Epithelial cell of esophagus (primary cell): ENCODE measurements at regions not wholly inside any gene's neighbourhood (a gene's known extent, or its start where the extent isn't known, plus 50 kb on each side); places are given as distances from the start of the nearest gene placed in this dataset.

Source experiments
- DNase-seq: peaks from one replicate; pipeline ENCODE4 v3.0.0; 2010; ENCODE audit warnings: low read depth
- H3K4me3 ChIP-seq: 2 replicates; pipeline ENCODE4 v1.5.1; 2011; ENCODE audit warnings: mild to moderate bottlenecking, low read length, control low read depth
- CTCF ChIP-seq: IDR thresholded peaks from 2 replicates; pipeline ENCODE4 v1.5.1; 2011; ENCODE audit warnings: low read depth, mild to moderate bottlenecking, low read length, control low read depth, inconsistent platforms; ENCODE audit not compliant: insufficient read depth; ENCODE audit errors: missing control alignments

GRCh38 chr11:134849833-134850232, 437.8 kb upstream of the B3GAT1 start:
- no peak for TF ChIP-seq CTCF
- DNase-seq: no peak
- H3K4me3 ChIP-seq: no peak overlapping the region

GRCh38 chr11:134847083-134847715, 435.2 kb upstream of the B3GAT1 start:
- H3K4me3 ChIP-seq: no peak overlapping the region
- no peak for TF ChIP-seq CTCF
- no peak for DNase-seq

GRCh38 chr11:134846328-134847082, 434.5 kb upstream of the B3GAT1 start:
- DNase-seq: no peak
- no peak overlapping the region for H3K4me3 ChIP-seq
- TF ChIP-seq CTCF: no peak

GRCh38 chr11:134845474-134846327, 433.7 kb upstream of the B3GAT1 start:
- no peak for TF ChIP-seq CTCF
- no peak for DNase-seq
- H3K4me3 ChIP-seq: no peak overlapping the region

GRCh38 chr11:134844838-134845237, 432.8 kb upstream of the B3GAT1 start:
- no peak overlapping the region for H3K4me3 ChIP-seq
- DNase-seq: no peak
- TF ChIP-seq CTCF: no peak

GRCh38 chr11:134843735-134844134, 431.7 kb upstream of the B3GAT1 start:
- H3K4me3 ChIP-seq: no peak overlapping the region
- no peak for TF ChIP-seq CTCF
- DNase-seq: no peak
